Stimulated activated CD4-positive, alpha-beta T cell treated with anti-CD3 and anti-CD28 coated beads, Interleukin-1b, Interleukin-23, amount 100 ng/mL, for 24 hours (primary cell): ENCODE measurements at regions not wholly inside any gene's neighbourhood (a gene's known extent, or its start where the extent isn't known, plus 50 kb on each side); places are given as distances from the start of the nearest gene placed in this dataset.

Experiments
- DNase-seq, 4 experiments: peaks; one replicate each; pipeline ENCODE4 v3.0.0-alpha.2; 2020; ENCODE audit warnings: low read depth in 4 of 4, low spot score in 1 of 4

DNA sequence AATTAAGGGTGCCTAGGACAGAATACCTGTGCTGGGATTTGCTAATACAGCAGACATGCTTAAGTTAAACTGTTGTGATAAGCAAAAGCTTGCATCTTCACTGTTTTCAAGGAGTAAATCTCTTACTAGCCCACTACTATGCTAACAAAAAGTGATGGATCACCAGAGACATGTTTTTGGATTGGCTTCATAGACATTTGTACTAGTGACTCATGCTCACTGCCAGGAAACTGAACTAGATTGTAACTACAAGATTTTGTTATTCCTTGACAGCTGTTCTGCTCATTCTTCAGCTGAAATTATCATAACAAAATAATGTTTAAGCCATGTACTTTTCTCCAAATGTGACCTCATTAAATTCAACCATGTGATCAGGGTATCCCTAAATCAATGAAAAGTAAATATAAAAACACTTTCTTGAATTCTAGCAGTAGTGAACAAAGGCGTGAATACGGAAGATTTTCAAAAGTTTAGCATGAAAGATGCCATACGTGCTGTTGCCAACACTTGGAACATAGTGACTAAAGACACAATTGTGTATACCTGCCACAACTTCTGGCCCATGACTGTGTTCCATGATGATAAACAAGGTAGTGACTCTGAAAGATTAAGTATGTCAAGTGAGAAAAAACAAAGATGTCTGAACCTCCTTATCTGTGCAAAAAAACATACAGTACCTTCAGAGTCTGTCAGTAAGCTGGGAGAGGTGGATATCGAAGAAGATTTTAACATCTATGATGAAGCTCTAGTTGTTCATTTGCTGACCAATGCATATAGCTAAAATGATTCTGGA is 154.0 kb downstream of the BTC start:
- DNase-seq: no peak

DNA sequence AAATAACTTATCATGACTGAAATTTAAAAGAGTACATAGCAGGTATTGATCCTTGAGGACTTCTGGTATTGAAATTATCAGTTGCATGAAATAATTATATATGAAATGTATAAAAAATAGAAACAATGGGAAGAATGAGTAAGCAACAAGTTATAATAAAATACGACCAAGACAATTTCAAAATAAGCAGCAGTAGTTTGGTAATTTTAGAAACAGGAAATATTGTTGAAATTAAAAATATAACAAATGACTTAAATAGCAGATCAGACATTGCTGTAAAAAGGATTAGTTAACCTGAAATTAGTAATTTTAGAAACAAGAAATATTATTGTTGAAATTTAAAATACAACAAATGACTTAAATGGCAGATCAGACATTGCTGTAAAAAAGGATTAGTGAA is 152.3 kb downstream of the BTC start:
- DNase-seq: no peak

DNA sequence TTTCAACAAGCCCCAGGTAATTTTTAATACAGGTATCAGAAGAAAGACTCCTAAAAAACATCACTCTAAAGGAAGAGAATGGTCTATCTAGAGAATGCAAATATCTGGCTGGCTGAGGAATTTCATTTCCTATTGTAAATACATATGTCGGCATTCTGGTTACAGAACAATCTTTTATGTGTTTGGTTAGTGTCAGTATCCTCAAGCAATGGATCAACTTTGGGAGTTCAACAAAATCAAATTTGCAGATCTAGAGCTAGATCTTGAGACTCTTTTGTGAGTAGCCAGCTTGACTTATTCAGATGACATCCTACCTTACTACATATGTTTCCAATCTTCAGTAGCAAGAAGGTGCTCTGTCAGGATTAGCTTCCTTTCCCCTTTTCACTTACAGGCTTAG is 145.1 kb downstream of the BTC start:
- no peak for DNase-seq

DNA sequence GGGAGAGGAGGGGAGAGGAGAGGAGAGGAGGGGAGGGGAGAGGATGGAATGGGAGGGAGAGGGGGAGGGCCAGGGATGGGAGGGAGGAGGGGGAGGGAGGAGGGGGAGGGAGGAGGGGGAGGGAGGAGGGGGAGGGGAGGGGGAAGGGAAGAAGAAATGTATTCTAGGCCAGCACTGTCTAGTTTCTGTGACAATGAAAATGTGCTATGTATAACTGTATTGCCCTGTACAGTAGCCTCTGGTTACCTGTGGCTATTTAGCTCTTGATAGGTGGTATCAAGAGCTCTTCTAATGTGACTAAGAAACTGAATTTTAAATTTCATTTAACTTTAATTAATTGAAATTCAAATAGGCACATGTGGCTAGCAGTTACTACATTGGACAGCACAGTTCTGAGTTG is 143.1 kb downstream of the BTC start:
- no peak for DNase-seq

DNA sequence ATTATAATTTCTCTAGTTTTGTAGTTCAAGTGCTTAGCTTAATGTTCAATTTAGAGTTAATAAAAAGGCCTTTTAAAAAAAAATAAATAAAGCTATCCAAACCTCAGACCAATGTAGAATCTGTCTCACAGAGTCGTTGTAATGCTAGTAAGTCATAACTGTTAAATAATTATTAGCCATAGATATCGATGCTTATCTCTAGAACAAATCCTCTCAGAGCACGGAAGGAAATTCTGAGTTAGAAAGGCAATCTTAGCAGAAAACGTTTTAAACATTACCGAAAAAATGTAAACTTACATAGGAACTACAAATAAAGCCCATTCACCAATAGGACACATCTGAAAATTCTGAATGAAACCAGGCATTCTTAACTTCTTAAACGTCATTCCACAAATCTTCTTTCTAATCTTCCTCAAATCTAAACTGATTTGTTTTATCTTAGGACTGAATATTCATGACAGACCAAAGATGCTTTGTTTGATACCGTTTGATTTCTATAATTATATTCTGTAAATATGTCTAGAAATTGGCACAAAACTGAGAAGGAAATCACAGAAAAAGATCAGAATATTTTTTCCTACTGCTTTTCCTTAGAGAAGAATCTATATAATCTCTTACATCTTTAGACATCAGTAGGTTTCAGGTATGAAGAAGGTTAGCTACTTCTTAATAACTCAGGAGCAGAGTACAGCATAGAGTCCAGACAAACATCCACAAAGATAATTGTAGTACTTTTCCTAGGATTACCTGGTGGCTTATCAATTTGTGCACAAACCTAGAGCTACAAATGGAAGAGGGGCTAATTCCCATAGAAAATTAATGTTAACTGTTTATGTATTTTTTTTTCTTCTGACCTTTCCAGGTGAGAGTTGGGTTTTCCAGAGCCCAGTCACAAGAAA is 140.7 kb downstream of the BTC start:
- DNase-seq: no peak

DNA sequence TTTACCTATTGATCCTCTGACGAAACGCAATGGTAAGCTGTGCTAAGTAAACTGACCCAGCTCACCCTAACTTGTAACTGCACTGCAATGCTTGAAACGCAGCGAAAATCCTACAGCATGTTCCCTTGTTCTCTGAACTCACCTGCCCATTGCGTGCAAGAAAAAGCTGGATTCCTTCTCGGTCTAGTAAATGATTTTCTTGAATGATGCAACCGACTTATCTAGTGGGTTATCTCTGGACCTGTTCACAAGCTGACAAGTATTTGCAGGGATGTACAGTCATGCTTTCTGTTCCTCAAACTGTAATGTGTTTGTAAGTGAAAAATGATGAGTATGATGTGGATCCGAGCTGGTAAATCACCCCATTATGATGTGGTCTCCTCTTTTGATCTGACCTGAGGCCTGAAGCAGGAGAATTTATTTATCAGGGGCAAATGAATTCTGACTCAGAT is 140.1 kb downstream of the BTC start:
- no peak for DNase-seq

DNA sequence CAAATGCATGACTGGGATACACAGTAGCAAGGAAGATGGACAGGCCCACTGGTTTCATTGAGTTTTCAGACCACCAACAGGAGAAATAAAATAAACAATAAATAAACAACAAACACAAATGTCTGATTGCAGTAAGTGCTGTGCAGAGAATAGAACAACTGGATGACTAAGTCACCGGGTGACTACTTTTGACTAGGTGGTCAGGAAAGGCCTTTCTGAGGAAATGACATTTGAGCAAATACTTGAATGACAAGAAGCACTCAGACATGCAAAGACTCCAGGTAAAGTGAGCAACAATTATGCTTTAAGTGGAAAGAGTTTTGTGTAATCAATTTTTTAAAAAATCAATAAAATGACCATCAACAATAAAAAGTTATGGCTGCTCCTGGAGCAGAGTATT is 137.7 kb downstream of the BTC start:
- DNase-seq: no peak

DNA sequence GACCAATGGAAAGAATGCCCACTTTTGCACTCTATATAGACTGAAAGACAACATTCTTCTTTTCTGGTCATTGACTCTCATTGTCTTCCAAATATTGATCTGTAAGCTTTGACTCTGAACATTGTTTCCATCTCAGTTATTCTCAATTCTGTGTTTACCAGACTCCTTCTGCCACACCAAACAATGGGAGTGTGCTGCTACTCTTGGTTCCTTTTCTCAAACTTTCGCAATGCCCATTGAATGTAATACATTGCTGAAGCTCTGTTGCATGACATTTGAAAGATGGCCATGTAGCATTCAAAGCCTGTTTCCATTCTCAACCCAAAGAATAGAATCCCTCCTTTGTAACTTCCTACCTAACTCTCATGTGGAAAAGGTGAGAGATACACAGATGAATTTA is 136.2 kb downstream of the BTC start:
- no peak for DNase-seq

DNA sequence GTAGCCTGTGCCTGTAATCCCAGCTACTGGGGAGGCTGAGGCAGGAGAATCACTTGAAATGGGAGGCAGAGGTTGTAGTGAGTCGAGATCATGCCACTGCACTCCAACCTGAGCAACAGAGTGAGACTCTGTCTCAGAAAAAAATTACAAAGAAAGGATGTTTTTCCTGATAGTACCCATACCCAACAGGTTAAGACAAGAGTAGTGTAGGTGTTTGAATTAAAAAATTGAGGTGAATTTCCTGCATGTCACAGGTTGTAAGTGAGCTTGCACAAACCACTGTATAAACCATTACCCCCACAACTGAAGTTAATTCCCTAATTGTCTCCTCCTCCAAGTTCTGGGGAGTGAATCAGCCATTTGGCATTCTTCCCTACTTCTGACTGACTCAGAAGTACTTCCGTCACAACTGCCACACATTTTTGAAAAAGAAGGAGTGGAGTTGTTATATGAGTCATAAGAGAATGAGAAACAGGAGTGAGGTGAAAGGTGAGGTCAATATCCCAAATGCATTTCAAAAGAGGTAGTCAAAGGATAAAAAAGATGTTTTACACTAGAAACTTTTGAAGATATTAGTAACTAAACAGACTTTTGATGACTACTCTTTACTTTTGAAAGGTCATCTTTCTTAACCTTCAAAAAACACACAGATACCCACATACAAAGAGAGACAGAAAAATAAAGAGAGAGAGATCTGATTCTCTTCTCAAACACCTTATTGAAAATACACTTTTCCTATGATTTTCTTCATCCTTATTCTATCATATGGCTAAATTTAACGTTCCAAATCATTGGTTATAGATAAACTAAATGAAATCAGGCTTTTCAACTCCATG is 134.5 kb downstream of the BTC start:
- DNase-seq: no peak

DNA sequence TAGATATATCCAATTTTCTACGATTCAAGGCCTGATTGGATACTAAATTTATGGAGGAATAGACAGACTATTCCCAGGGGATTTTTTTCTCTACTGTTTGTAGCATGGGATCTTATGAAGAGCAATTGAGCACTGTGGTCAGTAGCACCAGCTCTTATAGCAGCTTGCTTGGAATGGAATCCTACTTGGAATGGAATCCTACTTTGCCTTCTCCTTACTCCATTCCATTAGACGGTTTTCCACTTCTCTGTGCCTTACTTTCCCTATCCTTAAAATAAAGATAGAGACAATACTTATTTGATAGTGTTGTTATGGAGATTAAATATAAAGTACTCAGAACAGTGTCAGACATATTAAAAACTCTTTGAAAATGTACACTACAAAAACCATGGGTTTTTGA is 133.5 kb downstream of the BTC start:
- no peak for DNase-seq

DNA sequence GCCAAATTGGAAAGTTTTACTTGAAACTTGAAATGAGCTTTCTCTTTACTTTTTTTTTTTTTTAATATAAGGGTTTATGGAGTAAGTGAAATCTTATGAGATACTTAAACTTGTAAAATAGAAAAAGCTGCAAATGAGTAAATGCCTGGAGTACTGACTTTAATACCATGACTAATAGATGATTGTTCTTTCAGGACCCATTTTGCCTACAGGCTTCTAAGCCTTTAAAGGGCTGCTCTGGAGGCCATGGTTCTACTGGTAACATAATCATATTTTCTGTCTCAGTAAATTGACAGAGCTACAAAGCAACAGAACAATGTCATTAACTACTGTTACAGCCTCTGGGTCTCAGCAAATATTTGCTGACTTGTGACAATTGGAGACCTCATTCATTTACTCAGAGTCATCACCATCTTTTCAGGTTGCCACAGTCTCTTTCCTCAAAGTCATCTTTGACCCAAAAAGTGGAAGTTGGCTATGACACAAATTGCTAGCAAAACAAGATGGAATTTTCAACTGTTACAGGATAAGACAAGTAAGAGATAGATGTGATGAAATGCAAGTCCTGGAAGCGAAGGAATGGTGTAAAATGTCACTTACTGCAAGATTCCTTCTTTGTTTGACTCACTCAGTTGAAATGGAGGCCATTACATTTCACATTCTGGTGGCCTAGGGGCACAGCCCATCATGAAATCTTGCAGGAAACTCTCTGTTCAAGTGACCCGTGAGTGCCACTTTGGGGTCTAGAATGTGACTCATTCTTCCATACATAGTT is 132.7 kb downstream of the BTC start:
- no peak for DNase-seq

DNA sequence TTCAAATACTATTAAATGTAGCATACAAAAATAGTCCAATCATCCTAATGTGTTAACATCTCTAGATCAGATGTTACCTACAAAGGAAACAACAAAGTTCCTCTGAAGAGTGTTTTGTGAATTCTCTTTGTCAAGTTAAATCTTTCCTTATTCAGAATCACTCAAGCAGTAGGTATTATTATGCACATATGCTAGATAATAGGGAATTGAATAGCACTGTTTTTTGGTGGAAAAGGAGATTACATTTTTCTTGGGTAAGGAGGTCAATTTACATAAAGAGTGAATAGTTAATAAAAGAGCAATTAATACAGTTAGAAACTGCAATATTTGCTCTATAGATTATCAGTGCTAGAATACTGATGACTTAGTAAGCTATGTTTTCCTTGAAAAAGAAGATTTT is 130.7 kb downstream of the BTC start:
- no peak for DNase-seq

DNA sequence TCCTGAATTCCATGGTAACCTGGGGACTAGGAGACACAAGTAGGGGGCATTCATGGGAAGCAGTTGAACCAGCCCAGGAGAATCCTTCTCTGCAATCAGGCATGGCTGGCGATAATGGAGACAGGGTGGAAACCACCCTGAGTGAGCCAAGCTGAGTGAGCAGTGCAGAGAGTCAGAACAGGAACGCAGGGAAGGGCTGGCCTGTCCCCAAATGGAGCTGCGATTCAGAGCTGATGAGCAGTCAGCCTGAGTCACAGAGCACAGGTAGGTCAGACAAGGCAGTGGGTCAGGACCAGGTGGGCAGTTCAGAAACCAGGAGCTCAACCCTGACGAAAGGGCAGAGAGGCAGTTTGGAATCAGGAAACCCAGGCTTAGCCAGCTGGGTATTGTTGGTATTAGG is 129.0 kb downstream of the BTC start:
- no peak for DNase-seq

DNA sequence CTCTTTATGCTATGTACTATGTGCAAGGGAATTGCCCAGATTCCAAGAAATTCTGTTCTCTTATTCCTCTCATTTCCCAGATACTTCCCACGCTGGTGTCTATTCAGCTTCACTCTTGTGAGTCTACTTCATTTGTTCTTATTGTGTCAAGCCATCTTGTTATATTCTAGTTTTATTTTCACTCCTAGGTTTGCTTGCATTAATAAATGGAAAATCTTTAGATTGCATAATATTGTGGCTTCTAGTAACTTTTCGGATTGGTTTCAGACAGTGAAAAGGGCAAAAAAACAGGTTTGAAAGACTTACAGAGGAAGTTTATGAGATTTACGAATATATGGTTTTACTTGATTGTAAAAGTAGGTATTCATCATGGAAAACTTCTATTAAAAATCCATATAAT is 128.4 kb downstream of the BTC start:
- DNase-seq: no peak

DNA sequence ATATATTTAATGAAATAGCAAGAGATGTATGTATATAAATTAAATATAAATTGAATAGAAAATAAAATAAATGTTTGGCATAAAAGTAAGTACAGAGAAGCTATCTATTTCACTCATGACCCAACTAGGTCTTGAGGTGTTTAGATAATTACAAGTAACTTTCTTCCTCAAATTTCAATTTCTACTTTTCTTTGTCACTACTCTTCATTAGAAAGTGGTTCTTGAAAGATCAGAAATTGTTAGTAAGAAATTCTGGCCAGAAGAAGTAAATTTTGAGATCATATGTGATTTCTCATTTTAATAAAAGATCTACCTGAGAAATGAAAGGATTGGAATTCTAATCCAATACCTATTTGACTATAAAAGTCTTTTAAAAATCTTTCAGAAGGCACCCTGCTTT is 126.9 kb downstream of the BTC start:
- DNase-seq: no peak

DNA sequence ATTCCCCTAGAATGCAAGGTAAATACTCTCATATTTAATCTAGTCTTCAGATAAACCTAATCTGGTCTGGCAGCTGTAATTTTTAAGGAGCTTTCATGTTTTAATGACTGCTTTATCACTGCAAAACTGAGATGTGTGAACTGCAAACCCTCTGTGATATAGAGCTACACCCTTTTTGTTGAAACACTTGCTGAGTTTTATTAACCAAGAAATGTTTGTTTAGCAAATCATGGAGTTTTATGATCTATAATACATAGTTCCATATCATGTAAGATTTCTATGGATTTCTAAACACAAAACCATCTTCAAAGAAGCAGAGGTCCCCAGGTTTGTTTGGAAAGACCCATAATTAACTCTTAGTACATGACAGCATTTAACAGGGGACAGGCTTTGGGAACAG is 126.4 kb downstream of the BTC start:
- DNase-seq: no peak

DNA sequence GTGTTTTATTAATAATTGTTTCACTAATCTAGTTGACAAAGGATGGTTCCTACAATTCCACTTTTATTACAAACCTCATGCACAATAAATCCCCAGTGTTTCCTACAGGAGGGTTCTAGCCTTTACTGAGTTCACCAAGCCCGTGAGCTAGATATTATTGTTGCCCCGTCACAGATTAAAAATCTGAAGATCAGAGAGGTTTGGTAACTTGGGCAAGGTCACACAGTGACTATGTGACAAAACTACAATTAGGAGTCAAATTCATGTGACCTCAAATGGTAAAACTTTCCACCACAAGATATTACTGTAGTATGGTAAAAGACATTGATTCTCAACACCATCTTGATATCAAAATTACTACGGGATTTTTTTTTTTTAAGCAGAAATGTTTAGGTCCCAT is 124.6 kb downstream of the BTC start:
- no peak for DNase-seq

DNA sequence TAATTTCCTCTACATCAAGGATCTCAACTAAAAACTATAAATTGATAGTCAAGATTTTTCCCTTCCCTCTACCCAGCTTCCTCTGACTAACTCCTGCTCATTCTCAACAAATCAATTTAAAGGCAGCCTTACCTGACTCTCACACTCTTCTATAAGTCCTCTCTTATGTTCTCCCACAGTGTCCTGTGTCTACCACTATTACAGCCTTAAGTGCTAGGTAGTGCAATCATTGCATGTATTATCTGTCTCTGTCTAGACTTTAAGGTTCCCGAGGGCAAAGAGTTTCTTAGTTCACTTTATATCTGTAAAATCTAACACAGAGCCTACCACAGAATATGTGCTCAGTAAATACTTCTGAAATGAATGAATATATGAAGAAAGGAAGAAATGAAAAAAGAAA is 123.7 kb downstream of the BTC start:
- DNase-seq: no peak

DNA sequence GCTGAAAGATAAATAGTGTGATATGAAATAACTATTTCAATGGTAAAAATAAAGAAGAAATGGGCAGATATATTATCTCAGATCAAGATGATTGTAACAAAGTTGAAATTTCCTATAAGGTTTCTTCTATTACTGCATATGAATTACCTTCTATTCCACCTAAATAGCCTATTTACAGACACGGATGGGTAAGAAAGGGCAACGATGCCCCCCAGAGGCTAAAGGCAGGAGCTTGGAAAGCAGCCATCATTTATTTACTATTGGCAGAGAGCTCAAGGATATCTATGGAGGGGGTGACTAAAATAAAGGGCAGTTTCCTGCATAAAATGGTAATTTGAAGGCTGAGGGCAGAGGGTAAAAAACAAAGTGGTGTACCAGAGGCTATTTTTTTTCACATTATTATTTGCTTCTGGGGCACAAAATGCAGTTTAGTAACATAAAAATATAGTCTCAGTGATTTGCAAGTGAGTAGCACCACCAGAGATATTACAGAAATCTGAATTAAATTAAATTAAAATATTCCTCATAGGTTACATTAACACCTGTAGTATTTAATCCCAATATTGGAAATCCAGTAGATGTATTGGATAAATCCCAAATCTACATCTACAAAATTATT is 123.1 kb downstream of the BTC start:
- DNase-seq: peak; percentile 2 to 21 (median 6)

DNA sequence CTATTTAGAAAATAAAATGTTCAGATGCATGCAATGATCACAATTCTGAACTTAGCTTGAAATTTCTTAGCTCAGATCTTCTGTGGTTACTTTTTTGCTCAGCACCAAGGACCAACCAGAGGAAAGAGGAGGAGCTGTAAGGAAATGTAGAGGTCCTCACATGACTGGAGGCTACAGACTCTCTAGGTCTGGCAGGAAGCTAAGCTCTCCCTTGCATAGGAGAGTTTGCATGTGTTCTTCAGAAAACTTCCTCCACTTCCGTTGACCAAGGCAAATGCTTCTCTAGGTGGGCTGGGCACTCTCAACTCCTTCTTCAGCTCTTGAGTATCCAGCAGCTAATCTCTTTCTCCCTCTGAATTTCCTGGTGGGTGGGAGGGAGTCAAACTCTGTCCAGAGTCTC is 119.6 kb downstream of the BTC start:
- no peak for DNase-seq
